ENCODE measurements at regions not wholly inside any gene's neighbourhood (a gene's known extent, or its start where the extent isn't known, plus 50 kb on each side); places are given as distances from the start of the nearest gene placed in this dataset.

GRCh38 chr3:127088511-127089351 is 104.2 kb upstream of the PRR23E start:
- Histone ChIP-seq H3K27me3 (ENCODE audit: control insufficient read depth in 4 of 4, insufficient read depth in 4 of 4, low read length in 3 of 4) (no peaks in the 10 kb centered on the region), H3K9me3 (ENCODE audit: control insufficient read depth in 4 of 4, low read length in 3 of 4) (no peaks in the 10 kb centered on the region), H3K4me3 (ENCODE audit: low read depth in 1 of 3, low read length in 3 of 3) (no peak overlapping the region), H3K27ac (ENCODE audit: low read depth in 1 of 2, low read length in 2 of 2) (no peak overlapping the region), H3K4me1 (ENCODE audit: control insufficient read depth in 4 of 4, insufficient read depth in 4 of 4, low read length in 3 of 4) (no peaks in the 10 kb centered on the region), H3K9ac (ENCODE audit: low read depth in 1 of 2, low read length in 2 of 2) (no peak overlapping the region), H3K36me3 (ENCODE audit: control insufficient read depth in 4 of 4, insufficient read depth in 3 of 4, low read depth in 1 of 4, low read length in 3 of 4) (no peaks in the 10 kb centered on the region)
- DNase-seq (ENCODE audit: low spot score), result no peak
- WGBS, result 91% methylated on average over 20 of the region's 20 CpGs
- TF ChIP-seq SP1 (IDR thresholded peaks at IDR 0.05) (no peak), MAX (IDR thresholded peaks at IDR 0.05) (no peak), FOXA1 (IDR thresholded peaks at IDR 0.05) (no peak), ATF3 (IDR thresholded peaks at IDR 0.05) (no peak), ZBTB33 (IDR thresholded peaks at IDR 0.05) (no peak), YY1 (IDR thresholded peaks at IDR 0.05) (no peak), RXRA (IDR thresholded peaks at IDR 0.05) (no peak), GABPA (IDR thresholded peaks at IDR 0.05 in 1 of 2, conservative IDR thresholded peaks at IDR 0.05 in 1 of 2) (no peak), HNF4A (conservative IDR thresholded peaks at IDR 0.05) (no peak)

- WGBS, result 82% methylated on average over 7 of the region's 7 CpGs
- Histone ChIP-seq H3K9me3 (ENCODE audit: control insufficient read depth in 4 of 4, low read length in 3 of 4) (no peaks in the 10 kb centered on the region), H3K27ac (ENCODE audit: low read depth in 1 of 2, low read length in 2 of 2) (no peak overlapping the region), H3K9ac (ENCODE audit: low read depth in 1 of 2, low read length in 2 of 2) (no peak overlapping the region), H3K4me3 (ENCODE audit: low read depth in 1 of 3, low read length in 3 of 3) (no peak overlapping the region), H3K4me1 (ENCODE audit: control insufficient read depth in 4 of 4, insufficient read depth in 4 of 4, low read length in 3 of 4) (no peaks in the 10 kb centered on the region), H3K27me3 (ENCODE audit: control insufficient read depth in 4 of 4, insufficient read depth in 4 of 4, low read length in 3 of 4) (no peaks in the 10 kb centered on the region), H3K36me3 (ENCODE audit: control insufficient read depth in 4 of 4, insufficient read depth in 3 of 4, low read depth in 1 of 4, low read length in 3 of 4) (no peaks in the 10 kb centered on the region)
- no peak for DNase-seq (ENCODE audit: low spot score)
- TF ChIP-seq REST (IDR thresholded peaks at IDR 0.05), result no peak
These were observed 103.3 kb upstream of the PRR23E start for GRCh38 chr3:127089486-127090145.
